NCI-H226 (cell line): ENCODE measurements at regions not wholly inside any gene's neighbourhood (a gene's known extent, or its start where the extent isn't known, plus 50 kb on each side); places are given as distances from the start of the nearest gene placed in this dataset.

Experiments
- DNase-seq: peaks from one replicate; pipeline ENCODE4 v3.0.0-alpha.2; 2015

DNA sequence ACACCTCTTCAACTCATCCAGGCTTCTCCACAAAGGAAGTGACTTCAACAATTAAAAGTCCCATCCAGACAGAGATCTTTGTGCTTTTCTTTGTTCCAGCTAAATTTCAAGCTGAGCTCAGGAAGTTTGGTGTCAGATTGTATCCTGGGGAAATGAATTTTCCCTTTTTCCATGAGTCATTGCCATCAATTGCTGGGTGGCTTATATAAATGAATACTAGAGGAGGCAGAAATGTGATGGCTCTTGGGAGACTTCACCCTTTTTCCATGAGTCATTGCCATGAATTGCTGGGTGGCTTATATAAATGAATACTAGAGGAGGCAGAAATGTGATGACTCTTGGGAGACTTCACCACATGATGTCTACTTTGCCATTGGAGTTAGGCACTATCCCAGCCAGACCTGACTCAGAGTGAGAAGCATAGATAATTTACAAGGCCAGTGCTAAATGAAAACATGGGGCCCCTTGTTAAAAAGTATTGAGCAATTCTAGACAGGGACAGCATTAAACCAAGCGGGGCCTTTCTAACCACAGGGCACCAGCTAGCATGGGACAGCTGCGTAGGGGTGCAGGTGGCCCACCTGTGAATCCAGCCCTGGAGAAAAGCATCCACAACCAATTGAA, 339.2 kb upstream of the PODXL start:
- peak; percentile 90 for DNase-seq

DNA sequence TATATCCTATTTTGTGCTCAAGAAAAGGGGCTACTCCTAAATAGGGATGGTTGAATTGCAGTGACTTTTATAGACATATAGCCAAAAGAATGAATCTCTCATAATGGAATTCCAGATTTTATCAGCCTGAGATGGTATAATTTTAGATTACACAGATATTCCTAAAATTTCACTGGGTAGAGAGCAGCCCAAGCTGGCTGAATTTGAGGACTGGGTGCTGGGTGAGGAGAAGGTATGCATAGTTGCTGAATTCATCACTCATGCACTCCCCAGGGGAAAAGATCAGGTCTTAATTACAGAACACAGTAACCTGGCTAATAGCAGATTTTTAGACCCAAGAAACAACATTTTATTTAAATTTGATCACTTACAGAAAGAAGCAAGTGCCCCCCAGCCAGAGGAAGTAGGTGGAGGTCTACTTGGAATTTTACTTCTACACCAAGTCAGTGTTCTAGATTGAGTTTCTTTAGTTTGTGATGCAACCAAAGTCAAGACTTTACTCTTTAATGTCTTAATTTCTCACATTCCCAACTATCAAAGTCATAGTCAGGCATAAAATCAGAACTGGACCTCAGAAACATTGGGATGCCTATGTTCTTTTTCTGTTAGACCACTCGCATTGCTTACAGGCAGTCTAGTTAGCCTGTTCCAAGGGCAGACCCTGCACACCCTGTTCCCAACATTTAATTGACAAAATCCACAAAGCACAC, 337.4 kb upstream of the PODXL start:
- no peak for DNase-seq

DNA sequence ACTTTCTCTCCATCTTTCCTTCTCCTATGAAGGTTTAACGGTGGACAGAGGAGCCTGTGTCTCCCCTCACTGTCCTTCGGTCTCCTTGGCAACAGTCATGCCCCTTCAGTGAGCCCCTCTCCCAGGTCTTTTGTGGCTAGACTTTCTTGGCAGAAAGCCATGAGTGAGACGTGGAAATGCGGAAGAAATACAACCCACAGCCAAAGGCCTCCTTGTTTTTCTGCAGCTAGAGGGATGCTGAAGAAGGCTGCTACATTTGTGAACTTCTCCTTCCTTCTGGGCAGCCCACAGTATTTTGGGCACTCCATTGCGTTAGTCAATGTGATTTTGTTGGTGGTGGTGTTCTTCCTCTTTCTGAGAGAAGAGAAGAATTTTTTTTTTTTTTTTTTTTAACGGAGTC, 333.7 kb upstream of the PODXL start:
- no peak for DNase-seq

- no peak for DNase-seq
Measured at GRCh38 chr7:131889572-131890150, 333.2 kb upstream of the PODXL start.

DNA sequence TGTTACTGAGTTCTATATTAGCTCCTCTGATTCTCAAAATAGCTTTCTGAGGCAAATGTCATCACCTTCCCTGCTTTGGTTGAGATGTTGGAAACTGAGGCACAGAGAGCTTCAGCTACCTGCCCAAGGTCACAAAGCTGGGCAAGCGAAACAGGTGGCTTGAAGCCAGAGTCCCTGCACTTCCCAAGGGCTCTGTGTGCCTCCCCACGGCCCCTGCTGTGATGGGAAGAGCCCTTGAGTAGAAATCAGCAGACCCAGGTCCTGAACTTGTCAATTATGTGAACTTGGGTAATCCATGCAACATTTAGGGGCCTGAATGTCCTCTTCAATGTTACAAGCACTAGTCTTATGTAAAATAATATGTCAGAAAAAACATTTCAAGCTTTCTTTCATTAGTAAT, 327.3 kb upstream of the PODXL start:
- no peak for DNase-seq

DNA sequence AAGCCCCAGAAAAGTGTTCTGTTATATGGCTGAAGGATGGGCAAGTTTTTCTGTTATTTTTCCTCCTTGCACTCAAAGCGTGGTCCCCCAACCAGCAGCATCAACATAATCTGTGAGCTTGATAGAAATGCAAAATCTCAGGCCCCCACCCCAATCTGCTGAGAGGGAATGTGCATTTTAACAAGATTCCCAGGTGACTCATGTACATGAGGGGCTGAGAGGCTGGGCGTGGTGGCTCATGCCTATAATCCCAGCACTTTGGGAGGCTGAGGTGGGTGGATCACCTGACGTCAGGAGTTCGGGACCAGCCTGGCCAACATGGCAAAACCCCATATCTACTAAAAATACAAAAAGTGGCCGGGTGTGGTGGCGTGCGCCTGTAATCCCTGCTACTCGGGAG, 326.8 kb upstream of the PODXL start:
- no peak for DNase-seq

- no peak for DNase-seq
Measured at GRCh38 chr7:131882321-131882720, 325.9 kb upstream of the PODXL start.

- DNase-seq: no peak
Measured at GRCh38 chr7:131880078-131880477, 323.6 kb upstream of the PODXL start.

DNA sequence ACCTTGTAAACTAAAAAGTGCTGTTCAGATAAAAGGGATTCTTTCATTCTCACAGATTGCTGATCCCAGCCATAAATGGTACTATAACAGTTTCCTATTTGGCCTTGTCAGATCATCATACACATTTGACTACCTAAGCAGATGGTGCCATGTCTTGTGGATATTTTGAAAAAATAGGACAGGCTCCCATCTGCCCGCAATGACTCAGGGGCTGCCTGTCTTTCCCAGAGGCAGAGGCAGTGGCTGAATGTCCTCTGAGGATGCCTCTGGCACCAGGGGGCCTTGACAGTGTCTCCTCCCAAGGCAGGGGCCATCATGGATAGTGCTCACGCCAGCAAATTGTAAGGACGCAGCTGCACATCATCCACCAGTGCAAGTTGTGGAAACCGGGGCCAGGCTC, 323.0 kb upstream of the PODXL start:
- no peak for DNase-seq

GRCh38 chr7:131878777-131879176, 322.3 kb upstream of the PODXL start:
- no peak for DNase-seq

- DNase-seq: no peak
Measured at GRCh38 chr7:131873581-131873980, 317.2 kb upstream of the PODXL start.

DNA sequence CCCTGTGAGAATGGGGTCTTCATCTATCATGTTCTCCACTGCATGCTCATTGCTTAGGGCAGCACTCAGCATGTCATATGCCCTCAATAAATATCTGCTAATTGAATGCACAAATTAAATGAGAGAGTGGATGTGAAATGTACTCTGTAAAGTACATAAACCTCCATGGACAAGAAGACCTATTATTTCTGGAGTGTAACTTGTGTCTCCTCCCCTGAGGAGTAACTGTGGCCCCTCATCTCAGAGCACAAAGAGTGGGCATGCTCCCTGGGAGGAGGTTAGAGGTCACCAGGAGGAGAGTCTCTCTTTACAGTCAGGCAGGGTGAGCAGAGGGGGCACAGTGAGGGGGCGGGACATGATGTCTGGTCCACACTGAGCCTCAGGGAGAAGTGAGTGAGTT, 313.6 kb upstream of the PODXL start:
- DNase-seq: no peak

DNA sequence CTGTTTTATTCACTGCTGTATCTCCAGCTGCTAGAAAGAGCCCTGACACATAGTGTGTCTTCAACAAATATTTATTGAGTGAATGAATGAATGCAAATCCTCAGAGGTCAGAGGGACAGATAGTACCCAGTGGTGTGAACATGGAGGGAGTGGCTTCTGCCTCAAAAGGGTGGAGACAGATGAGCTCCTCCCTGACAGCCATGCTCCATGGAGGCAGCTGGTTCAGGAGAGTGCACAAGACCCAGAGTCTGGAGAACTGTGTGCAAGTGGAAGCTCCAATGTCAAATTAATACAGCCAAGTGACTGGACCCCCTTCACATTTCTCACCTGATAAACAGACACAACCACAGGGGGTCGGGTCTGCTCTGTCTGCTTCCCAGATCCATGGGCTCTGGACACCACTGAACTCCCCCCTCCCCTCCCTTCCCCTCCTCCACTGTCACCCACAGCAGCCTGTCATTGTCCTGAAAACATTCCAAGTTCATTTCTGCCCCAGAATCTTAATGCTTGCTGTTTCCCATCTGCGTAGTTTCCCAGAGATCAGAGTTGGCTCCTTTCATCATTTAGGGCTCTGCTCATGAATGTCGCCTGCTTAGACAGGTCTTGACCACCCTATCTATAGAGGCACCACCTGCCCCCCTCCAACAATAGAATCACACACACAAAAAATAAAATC, 312.9 kb upstream of the PODXL start:
- no peak for DNase-seq

- no peak for DNase-seq
Measured at GRCh38 chr7:131867461-131867860, 311.0 kb upstream of the PODXL start.

DNA sequence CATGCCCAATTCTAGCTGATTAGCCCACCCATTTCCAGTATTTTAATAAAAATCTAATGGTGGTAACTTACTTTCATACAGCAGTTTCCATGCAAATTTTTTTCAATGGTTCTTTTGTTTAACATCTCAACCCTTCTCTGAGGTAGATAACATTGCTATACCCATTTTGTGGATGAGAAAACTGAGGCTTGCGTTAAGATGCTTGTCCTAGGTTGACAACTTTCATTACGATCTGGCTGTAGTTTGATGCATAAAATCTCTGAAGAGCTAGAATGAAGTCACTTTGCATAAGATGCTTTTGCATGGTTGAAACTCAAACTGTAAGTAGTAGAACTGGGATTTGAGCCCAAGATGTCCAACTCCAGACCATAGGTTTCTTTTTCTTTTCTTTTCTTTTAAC, 309.5 kb upstream of the PODXL start:
- DNase-seq: no peak

- peak; percentile 31 for DNase-seq
Measured at GRCh38 chr7:131861620-131862346, 305.4 kb upstream of the PODXL start.

GRCh38 chr7:131859147-131859821, 302.9 kb upstream of the PODXL start:
- peak; percentile 44 for DNase-seq

GRCh38 chr7:131858611-131859010, 302.2 kb upstream of the PODXL start:
- no peak for DNase-seq

- DNase-seq: no peak
Measured at GRCh38 chr7:131849472-131849871, 293.0 kb upstream of the PODXL start.

DNA sequence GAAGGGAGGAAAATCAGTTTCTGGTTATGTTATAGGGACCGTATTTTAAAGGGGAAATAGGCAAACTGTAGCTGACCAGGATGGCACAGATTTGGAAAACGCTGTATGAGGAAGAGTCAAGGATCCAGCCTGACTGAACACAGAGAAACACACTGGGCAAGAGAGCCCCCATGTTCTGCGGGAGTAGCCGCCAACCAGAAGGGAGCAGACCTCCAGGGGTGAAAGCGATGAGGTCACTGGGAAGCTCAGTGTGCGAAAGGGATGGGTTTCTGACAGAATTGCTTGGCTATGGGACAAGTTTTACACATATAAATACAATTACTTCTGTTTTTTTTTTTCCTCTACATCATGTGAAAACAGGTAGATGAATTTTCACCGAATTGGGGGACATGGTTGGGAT, 291.6 kb upstream of the PODXL start:
- DNase-seq: no peak

DNA sequence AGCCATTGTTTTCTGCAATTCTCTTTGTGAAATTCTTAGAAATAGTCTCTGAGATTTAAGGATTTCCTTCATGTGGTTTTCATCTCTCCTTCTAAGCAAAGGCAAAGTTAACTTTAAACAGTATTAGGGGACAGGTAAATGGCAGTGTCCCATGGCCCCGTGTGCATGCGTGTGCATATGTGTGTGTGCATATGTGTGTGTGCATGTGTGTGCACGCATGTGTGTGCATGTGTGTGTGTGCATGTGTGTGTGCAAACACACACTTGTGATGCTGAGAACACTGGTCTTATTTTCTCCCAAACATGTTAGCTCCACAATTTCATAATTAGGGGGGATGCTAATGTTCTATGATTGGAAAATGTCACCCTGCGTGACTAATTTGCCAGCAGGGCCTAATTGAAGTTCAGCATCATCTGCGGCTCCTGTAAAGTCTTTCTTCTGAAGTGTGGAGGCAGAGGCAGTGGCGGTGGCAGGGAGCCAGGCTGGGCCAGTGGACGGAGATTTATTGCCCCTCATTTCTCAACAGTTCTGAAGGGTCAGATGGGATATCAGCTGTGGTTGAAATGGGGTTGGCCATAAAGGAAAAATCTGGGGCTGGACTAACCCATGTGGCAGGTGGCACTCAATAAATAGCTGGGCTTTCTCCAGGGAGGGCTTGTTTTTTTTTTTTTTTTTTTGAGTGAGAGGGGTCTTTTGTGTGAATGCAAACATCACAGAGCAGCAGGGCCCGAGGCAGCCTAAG, 289.3 kb upstream of the PODXL start:
- DNase-seq: no peak

DNA sequence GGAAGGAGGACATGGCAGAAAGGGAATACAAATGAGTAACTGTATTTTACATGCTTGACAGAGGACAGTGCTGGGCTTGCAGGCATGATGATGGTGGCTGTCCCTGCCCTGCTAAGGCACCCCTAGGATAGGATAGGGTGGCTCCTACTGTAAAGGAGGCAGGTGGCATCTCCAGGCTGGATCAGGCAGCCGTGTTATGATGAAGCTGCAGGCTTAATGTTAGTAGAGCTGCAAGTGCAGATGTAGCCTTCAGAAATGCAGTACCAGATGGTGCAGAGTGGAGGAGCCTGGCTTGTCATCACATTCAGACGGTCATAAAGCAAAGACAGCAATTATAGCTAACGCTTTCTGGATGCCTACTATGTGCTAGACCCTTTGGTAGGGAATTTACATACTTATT, 287.9 kb upstream of the PODXL start:
- no peak for DNase-seq
